ENCODE measurements at regions not wholly inside any gene's neighbourhood (a gene's known extent, or its start where the extent isn't known, plus 50 kb on each side); places are given as distances from the start of the nearest gene placed in this dataset.

GRCh38 chr9:103839197-103839596, 254.9 kb upstream of the SMC2 start:
- no peak for TF ChIP-seq CTCF (optimal IDR thresholded peaks at IDR 0.05 in 1 of 3, IDR thresholded peaks at IDR 0.05 in 1 of 3, conservative IDR thresholded peaks at IDR 0.05 in 1 of 3; ENCODE audit: extremely low read depth in 1 of 3, insufficient read depth in 2 of 3, low read length in 3 of 3)
- TF ChIP-seq EZH2 (IDR thresholded peaks at IDR 0.05; ENCODE audit: low read length) = no peak

Measured in keratinocyte (primary cell).